Ovary (tissue), 7 donors: ENCODE measurements at regions not wholly inside any gene's neighbourhood (a gene's known extent, or its start where the extent isn't known, plus 50 kb on each side); places are given as distances from the start of the nearest gene placed in this dataset.

Experiments
- DNase-seq, 5 donors: peaks; one replicate each; pipeline ENCODE4 v3.0.0-alpha.2; 2019 to 2020
- H3K27ac ChIP-seq, 2 donors: fragments of 200-600 bp; one replicate each; pipeline versions ENCODE4 v1.5.1 to v1.8.0; 2019 to 2022
- H3K27me3 ChIP-seq: fragments of 200-600 bp; one replicate; pipeline ENCODE4 v1.8.0; 2022
- H3K36me3 ChIP-seq: fragments of 200-600 bp; sonication (generic); one replicate; pipeline ENCODE4 v1.5.1; 2019
- H3K4me1 ChIP-seq: one replicate; pipeline ENCODE4 v1.8.1; 2013; ENCODE audit warnings: mild to moderate bottlenecking, moderate library complexity; ENCODE audit not compliant: insufficient read depth
- H3K4me3 ChIP-seq: fragments of 200-600 bp; sonication (generic); one replicate; pipeline ENCODE4 v1.5.1; 2017
- H3K9me3 ChIP-seq, 2 donors: fragments of 200-600 bp in 1 of 2; sonication (generic) in 1 of 2; one replicate each; pipeline versions ENCODE4 v1.5.1 to v1.8.1; 2013 to 2019; ENCODE audit warnings: mild to moderate bottlenecking in 1 of 2, moderate library complexity in 1 of 2
- CTCF ChIP-seq, 3 donors: fragments of 450-650 bp in 2 of 3; fragments of 200-600 bp in 1 of 3; IDR thresholded peaks; one replicate each; pipeline versions ENCODE4 v1.5.1 to v1.8.0; 2016 to 2022; ENCODE audit warnings: antibody characterized with exemption in 3 of 3, mild to moderate bottlenecking in 1 of 3
- EP300 ChIP-seq: sonication (generic); formaldehyde crosslinking; IDR thresholded peaks from one replicate; pipeline ENCODE4 v1.6.1; 2017; ENCODE audit warnings: antibody characterized with exemption
- POLR2A ChIP-seq: fragments of 450-650 bp; IDR thresholded peaks from one replicate; pipeline ENCODE4 v1.6.1; 2017; ENCODE audit warnings: antibody characterized with exemption, mild to moderate bottlenecking, moderate library complexity
- WGBS, 3 donors: extraction: QIAGEN DNeasy Blood & Tissue Kit in 1 of 3; methylation state at CpG; one replicate each; pipeline versions ENCODE4 v1.1.5 to v1.1.7; 2013 to 2017; 5-methylcytosine and 5-hydroxymethylcytosine counted together
- intact Hi-C, 4 donors: fragments of 100-400 bp; cut with DNase I; formaldehyde crosslinking; loops; one replicate each; pipeline versions ENCODE4 v1.11.0 to v1.15.1; 2022 to 2023
- donor health status: DM: no; HTN: no; CAD: no; lungs with moderate emphysema.
- donor health status: DM: no; HTN: no; CAD: no.
- donor health status: Bipolar disorder and iron deficiency.
- donor health status: DM: no; HTN: no; CAD: no.
- donor health status: DM: yes; HTN: yes; CAD: no.

- TF ChIP-seq POLR2A (no peak), CTCF (IDR thresholded peaks at IDR 0.05) (no peak), EP300 (no peak)
- Histone ChIP-seq H3K36me3 (no peaks in the 10 kb centered on the region), H3K4me3 (no peak overlapping the region), H3K27me3 (no peaks in the 10 kb centered on the region), H3K4me1 (no peaks in the 10 kb centered on the region), H3K27ac (no peak overlapping the region), H3K9me3 (no peaks in the 10 kb centered on the region)
- DNase-seq = no peak
- intact Hi-C loops = no loop called here
- WGBS, 3 donors = 50 to 55% (median 52%) methylated on average over 1 of the region's 1 CpG
Observed at GRCh38 chr3:164418414-164418813, 659.9 kb downstream of the SI start.

GRCh38 chr3:164417955-164418354, 660.3 kb downstream of the SI start:
- intact Hi-C loops = no loop called here
- Histone ChIP-seq H3K4me3 (no peak overlapping the region), H3K4me1 (no peaks in the 10 kb centered on the region), H3K27ac (no peak overlapping the region), H3K9me3 (no peaks in the 10 kb centered on the region), H3K36me3 (no peaks in the 10 kb centered on the region), H3K27me3 (no peaks in the 10 kb centered on the region)
- no peak for TF ChIP-seq CTCF (IDR thresholded peaks at IDR 0.05)
- no peak for TF ChIP-seq EP300
- TF ChIP-seq POLR2A = no peak
- no peak for DNase-seq

- Histone ChIP-seq H3K4me3 (no peak overlapping the region), H3K27ac (no peak overlapping the region), H3K36me3 (no peaks in the 10 kb centered on the region), H3K9me3 (no peaks in the 10 kb centered on the region), H3K4me1 (no peaks in the 10 kb centered on the region), H3K27me3 (no peaks in the 10 kb centered on the region)
- 50 to 57% (median 53%) methylated on average over 3 of the region's 3 CpGs for WGBS, 3 donors
- no peak for DNase-seq
- TF ChIP-seq CTCF (IDR thresholded peaks at IDR 0.05) (no peak), POLR2A (no peak), EP300 (no peak)
- intact Hi-C loops = no loop called here
Observed at GRCh38 chr3:164416491-164417222, 661.6 kb downstream of the SI start.

- DNase-seq = no peak
- no peaks in the 10 kb centered on the region for H3K36me3 ChIP-seq
- H3K27ac ChIP-seq = no peak overlapping the region
- intact Hi-C loops = no loop called here
- H3K4me1 ChIP-seq = no peaks in the 10 kb centered on the region
- WGBS, 3 donors = 91 to 95% (median 95%) methylated on average over 1 of the region's 1 CpG
- no peak for TF ChIP-seq EP300
- no peak for TF ChIP-seq CTCF (IDR thresholded peaks at IDR 0.05)
- no peak for TF ChIP-seq POLR2A
- H3K4me3 ChIP-seq = no peak overlapping the region
- H3K27me3 ChIP-seq = no peaks in the 10 kb centered on the region
- H3K9me3 ChIP-seq = no peaks in the 10 kb centered on the region
Observed at GRCh38 chr3:164408326-164408725, 670.0 kb downstream of the SI start.
